Osteocyte (in vitro differentiated cells): ENCODE measurements at regions not wholly inside any gene's neighbourhood (a gene's known extent, or its start where the extent isn't known, plus 50 kb on each side); places are given as distances from the start of the nearest gene placed in this dataset.

Source experiments
- DNase-seq: peaks from one replicate; pipeline ENCODE4 v3.0.0; 2021; ENCODE audit warnings: mixed read lengths; ENCODE audit not compliant: unreplicated experiment; ENCODE audit errors: extremely low spot score
- H3K27ac Mint-ChIP-seq: one replicate; pipeline ENCODE4 v1.8.0; 2021; ENCODE audit warnings: mild to moderate bottlenecking, mixed read lengths; ENCODE audit not compliant: unreplicated experiment
- H3K27me3 Mint-ChIP-seq: one replicate; pipeline ENCODE4 v1.8.0; 2021; ENCODE audit warnings: mixed read lengths; ENCODE audit not compliant: unreplicated experiment
- H3K36me3 Mint-ChIP-seq: one replicate; pipeline ENCODE4 v1.8.0; 2021; ENCODE audit warnings: mixed read lengths; ENCODE audit not compliant: unreplicated experiment
- H3K4me1 Mint-ChIP-seq: one replicate; pipeline ENCODE4 v1.8.0; 2021; ENCODE audit warnings: mixed read lengths; ENCODE audit not compliant: unreplicated experiment
- H3K4me3 Mint-ChIP-seq: one replicate; pipeline ENCODE4 v1.8.0; 2021; ENCODE audit warnings: mild to moderate bottlenecking, moderate library complexity, mixed read lengths; ENCODE audit not compliant: unreplicated experiment
- H3K9me3 Mint-ChIP-seq: one replicate; pipeline ENCODE4 v1.8.0; 2021; ENCODE audit warnings: mixed read lengths; ENCODE audit not compliant: unreplicated experiment
- TF ChIP-seq, protein P1 (sequence below): fragments of 200-600 bp; sonication (generic); IDR thresholded peaks from 2 replicates; pipeline ENCODE4 v1.5.0; 2021; ENCODE audit warnings: antibody characterized with exemption, mild to moderate bottlenecking, moderate library complexity

DNA sequence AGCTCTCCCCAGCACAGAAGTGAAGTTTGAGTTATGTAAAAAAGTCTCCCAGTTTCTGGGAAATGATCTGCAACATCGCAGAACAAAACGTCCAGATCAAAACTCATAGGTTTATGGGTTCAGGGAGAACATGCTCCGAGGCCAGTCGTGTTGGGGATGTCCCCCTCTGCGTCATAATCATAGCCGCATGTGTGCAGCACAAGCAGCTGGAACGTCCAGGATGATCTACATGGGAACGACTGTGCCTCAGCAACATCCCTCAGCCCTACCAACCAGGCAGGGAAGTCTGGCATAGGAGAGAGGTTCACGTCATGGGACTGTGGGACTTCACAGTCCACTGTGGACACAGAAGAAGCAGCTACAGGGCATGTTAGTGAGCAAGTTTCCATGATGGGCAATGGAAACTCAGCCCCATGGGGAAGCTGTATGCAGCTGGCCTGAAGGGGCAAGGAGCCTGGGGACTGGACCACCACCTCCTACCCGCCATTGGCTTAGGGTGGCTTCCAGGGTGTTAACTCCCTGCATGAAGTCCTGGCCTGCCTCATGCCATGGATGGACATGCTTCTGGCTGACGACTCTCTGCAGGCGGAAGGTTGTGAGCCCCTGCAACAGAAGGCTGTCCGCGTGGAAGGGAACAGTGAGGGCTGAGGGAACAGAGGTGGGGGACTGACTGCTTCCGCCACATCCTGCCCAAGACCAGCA lies 96.9 kb downstream of the COPS8 start:
- Mint-ChIP-seq H3K27me3 (no peaks in the 10 kb centered on the region), H3K36me3 (no peaks in the 10 kb centered on the region), H3K27ac (no peak overlapping the region), H3K4me1 (peaks cover 56% of the 10 kb centered on the region), H3K4me3 (no peak overlapping the region), H3K9me3 (no peaks in the 10 kb centered on the region)
- TF ChIP-seq, protein P1, sequence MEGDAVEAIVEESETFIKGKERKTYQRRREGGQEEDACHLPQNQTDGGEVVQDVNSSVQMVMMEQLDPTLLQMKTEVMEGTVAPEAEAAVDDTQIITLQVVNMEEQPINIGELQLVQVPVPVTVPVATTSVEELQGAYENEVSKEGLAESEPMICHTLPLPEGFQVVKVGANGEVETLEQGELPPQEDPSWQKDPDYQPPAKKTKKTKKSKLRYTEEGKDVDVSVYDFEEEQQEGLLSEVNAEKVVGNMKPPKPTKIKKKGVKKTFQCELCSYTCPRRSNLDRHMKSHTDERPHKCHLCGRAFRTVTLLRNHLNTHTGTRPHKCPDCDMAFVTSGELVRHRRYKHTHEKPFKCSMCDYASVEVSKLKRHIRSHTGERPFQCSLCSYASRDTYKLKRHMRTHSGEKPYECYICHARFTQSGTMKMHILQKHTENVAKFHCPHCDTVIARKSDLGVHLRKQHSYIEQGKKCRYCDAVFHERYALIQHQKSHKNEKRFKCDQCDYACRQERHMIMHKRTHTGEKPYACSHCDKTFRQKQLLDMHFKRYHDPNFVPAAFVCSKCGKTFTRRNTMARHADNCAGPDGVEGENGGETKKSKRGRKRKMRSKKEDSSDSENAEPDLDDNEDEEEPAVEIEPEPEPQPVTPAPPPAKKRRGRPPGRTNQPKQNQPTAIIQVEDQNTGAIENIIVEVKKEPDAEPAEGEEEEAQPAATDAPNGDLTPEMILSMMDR, result no peak
- DNase-seq, result no peak

DNA sequence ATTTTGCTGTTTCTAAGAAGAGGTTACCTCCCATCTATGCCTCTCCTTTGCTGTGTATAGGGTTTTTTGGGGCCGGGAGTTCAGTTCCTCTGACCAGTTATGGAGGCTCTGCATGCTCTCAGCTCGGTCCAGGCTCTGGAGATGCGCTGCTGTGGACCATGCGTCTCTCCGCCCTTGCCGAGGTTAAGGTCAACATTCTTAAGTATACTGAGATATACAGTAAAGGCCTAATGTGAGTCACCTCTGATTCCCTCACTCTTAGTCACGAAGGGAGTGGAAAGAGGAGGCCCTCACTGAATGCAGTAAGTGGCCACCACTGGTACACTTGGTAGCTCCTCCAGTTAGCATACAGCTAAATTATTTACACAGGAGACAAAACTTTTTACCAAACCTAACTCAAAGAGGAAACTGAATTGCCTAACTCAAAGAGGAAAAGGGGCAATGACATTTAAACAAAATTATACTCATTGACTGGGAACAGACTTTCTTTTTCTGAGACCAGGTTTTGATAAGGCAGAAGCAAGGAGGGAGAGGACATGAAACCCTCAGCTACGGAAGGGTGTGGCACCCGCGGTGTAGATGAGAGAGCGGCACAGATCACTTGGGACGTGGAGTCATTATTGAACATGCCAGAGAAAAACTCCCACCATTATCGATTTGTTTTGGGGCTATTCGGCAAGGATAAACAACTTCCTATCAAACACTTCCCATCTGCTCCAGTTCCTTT lies 98.7 kb downstream of the COPS8 start:
- Mint-ChIP-seq H3K27ac (no peak overlapping the region), H3K4me3 (no peak overlapping the region), H3K36me3 (no peaks in the 10 kb centered on the region), H3K27me3 (no peaks in the 10 kb centered on the region), H3K4me1 (peaks cover 40% of the 10 kb centered on the region), H3K9me3 (no peaks in the 10 kb centered on the region)
- TF ChIP-seq, protein P1, result no peak
- no peak for DNase-seq

DNA sequence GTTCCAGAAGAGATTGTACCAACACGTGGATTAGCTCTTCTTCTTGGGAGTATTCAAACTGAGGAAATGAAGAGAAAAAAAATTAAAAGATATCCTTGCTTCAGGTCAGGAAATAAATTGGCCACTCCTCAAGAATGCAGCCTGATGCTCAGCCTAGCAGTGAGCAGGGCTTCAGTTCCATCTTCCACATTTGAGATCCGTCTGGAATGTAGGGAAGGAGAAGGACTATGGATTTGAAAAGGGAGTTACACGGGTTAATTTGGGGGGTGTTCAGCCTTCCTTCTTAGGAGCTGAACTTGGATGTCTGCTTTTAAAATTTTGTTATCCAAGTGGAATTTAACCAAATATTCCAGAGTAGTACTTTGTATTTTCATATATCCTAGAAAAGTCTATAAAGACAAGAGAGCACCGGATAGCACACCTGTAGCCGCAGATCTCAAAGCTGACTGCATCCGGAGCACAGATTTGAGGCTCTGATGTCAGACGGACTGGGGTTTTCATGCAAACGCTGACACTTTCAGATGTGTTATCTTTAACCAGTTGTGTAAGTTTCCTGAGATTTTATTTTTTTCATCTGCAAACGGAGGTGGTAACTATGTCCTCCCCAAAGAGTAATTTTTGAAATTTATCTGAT lies 99.3 kb downstream of the COPS8 start:
- DNase-seq, result no peak

DNA sequence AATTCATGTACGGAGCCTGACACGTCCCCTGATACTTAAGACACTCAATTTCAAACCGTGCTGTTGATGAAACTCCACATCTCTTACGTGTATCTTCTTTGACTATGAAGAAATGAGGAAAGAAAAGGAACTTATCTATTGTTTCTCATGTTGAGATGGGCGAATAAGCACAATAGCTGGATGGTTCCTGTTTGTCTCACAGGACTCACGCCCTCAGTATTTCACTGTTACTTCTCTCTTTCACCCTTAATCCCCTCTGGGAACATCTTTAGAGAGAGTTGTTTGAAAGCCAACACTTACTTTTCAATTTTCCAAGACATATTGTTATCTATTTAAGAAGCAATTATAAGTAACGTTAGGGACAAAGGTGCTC lies 99.8 kb downstream of the COPS8 start:
- H3K9me3 Mint-ChIP-seq, result no peaks in the 10 kb centered on the region
- no peak overlapping the region for H3K27ac Mint-ChIP-seq
- no peaks in the 10 kb centered on the region for H3K27me3 Mint-ChIP-seq
- DNase-seq, result no peak
- peaks cover 37% of the 10 kb centered on the region for H3K4me1 Mint-ChIP-seq
- H3K4me3 Mint-ChIP-seq, result no peak overlapping the region
- TF ChIP-seq, protein P1, result no peak
- H3K36me3 Mint-ChIP-seq, result no peaks in the 10 kb centered on the region

More for the DNA sequence above, 99.3 kb downstream of the COPS8 start:
- Mint-ChIP-seq H3K4me3 (no peak overlapping the region), H3K4me1 (peaks cover 39% of the 10 kb centered on the region), H3K27me3 (no peaks in the 10 kb centered on the region), H3K27ac (no peak overlapping the region), H3K9me3 (no peaks in the 10 kb centered on the region), H3K36me3 (no peaks in the 10 kb centered on the region)
- TF ChIP-seq, protein P1, result no peak

DNA sequence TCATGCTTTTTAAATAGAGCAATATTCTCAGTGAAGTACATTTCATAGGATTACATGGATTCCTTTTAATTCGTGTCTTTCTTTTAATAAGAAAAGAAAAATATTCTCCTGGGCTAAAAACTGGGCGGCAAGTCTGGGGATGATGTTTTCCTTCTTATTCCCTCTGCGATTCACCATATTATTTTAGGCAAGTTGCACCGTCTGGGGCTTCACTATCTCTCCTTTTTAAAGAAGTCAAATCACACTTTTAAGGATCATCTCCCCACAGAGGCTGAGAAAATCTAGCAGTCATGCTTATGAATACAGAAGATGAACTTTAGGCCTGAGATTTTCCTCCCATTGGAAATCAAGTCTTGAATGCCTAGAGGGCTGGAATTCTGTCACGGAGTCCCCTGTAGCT lies 104.1 kb downstream of the COPS8 start:
- H3K27ac Mint-ChIP-seq, result peak overlapping the region; percentile 48
- DNase-seq, result no peak
- H3K27me3 Mint-ChIP-seq, result no peaks in the 10 kb centered on the region
- no peak overlapping the region for H3K4me3 Mint-ChIP-seq
- no peaks in the 10 kb centered on the region for H3K9me3 Mint-ChIP-seq
- H3K4me1 Mint-ChIP-seq, result peaks cover 20% of the 10 kb centered on the region
- TF ChIP-seq, protein P1, result no peak
- no peaks in the 10 kb centered on the region for H3K36me3 Mint-ChIP-seq
